SK-N-SH treated with all-trans-retinoic acid at 6 μM for 48 hours (cell line): ENCODE measurements at regions not wholly inside any gene's neighbourhood (a gene's known extent, or its start where the extent isn't known, plus 50 kb on each side); places are given as distances from the start of the nearest gene placed in this dataset.

ENCODE experiments used
- ATAC-seq: fragments of 200-7000 bp; cut with Tn5 transposase; 3 replicates; pipeline ENCODE4 v1.9.1; 2020; ENCODE audit warnings: mild to moderate bottlenecking, moderate library complexity
- ARNTL ChIP-seq: fragments of 450-650 bp; formaldehyde crosslinking; IDR thresholded peaks from 2 replicates; pipeline ENCODE4 v1.5.0; 2020; ENCODE audit warnings: low read depth, mild to moderate bottlenecking, moderate library complexity, borderline replicate concordance
- BACH2 ChIP-seq: fragments of 250-450 bp; sonication (Bioruptor Pico); IDR thresholded peaks from 2 replicates; pipeline ENCODE4 v1.9.0; 2021; ENCODE audit warnings: mild to moderate bottlenecking, borderline replicate concordance
- CSDC2 ChIP-seq: fragments of 250-450 bp; sonication (Bioruptor Pico); IDR thresholded peaks from 2 replicates; pipeline ENCODE4 v1.5.0; 2020; ENCODE audit warnings: mild to moderate bottlenecking, moderate library complexity
- ESRRG ChIP-seq: fragments of 250-450 bp; sonication (Bioruptor Pico); IDR thresholded peaks from 2 replicates; pipeline ENCODE4 v1.6.1; 2021; ENCODE audit warnings: mild to moderate bottlenecking
- GLIS3 ChIP-seq: fragments of 250-450 bp; sonication (Bioruptor Pico); IDR thresholded peaks from 2 replicates; pipeline ENCODE4 v1.5.0; 2020; ENCODE audit warnings: mild to moderate bottlenecking, moderate library complexity
- ISL1 ChIP-seq: fragments of 250-450 bp; sonication (Bioruptor Pico); IDR thresholded peaks from 2 replicates; pipeline ENCODE4 v2.1.2; 2022; ENCODE audit warnings: mild to moderate bottlenecking, moderate library complexity
- OSR1 ChIP-seq: fragments of 250-450 bp; sonication (Bioruptor Pico); IDR thresholded peaks from 2 replicates; pipeline ENCODE4 v1.8.0; 2022; ENCODE audit warnings: moderate library complexity, mild to moderate bottlenecking, inconsistent platforms
- PPARA ChIP-seq: fragments of 250-450 bp; sonication (Bioruptor Pico); IDR thresholded peaks from 2 replicates; pipeline ENCODE4 v1.5.0; 2020; ENCODE audit warnings: mild to moderate bottlenecking, borderline replicate concordance
- RARB ChIP-seq: fragments of 250-450 bp; sonication (Bioruptor Pico); IDR thresholded peaks from 2 replicates; pipeline ENCODE4 v1.8.0; 2021; ENCODE audit warnings: mild to moderate bottlenecking, moderate library complexity
- SNAI2 ChIP-seq: fragments of 250-450 bp; sonication (Bioruptor Pico); IDR thresholded peaks from 2 replicates; pipeline ENCODE4 v1.5.0; 2020; ENCODE audit warnings: mild to moderate bottlenecking, moderate library complexity
- TCF4 ChIP-seq: fragments of 250-450 bp; sonication (Bioruptor Pico); IDR thresholded peaks from 2 replicates; pipeline ENCODE4 v1.8.0; 2021; ENCODE audit warnings: mild to moderate bottlenecking, moderate library complexity, borderline replicate concordance
- TOX ChIP-seq: fragments of 250-450 bp; sonication (Bioruptor Pico); IDR thresholded peaks from 2 replicates; pipeline ENCODE4 v1.8.0; 2021; ENCODE audit warnings: mild to moderate bottlenecking, moderate library complexity, borderline replicate concordance
- ZC3H10 ChIP-seq: fragments of 250-450 bp; sonication (Bioruptor Pico); IDR thresholded peaks from 2 replicates; pipeline ENCODE4 v1.5.1; 2021; ENCODE audit warnings: mild to moderate bottlenecking, moderate library complexity
- ZFP3 ChIP-seq: fragments of 250-450 bp; sonication (Bioruptor Pico); IDR thresholded peaks from 2 replicates; pipeline ENCODE4 v1.5.0; 2020; ENCODE audit warnings: mild to moderate bottlenecking, moderate library complexity
- ZFP30 ChIP-seq: fragments of 450-650 bp; formaldehyde crosslinking; IDR thresholded peaks from 2 replicates; pipeline ENCODE4 v1.5.0; 2022; ENCODE audit warnings: mild to moderate bottlenecking, moderate library complexity
- ZNF565 ChIP-seq: fragments of 450-650 bp; formaldehyde crosslinking; conservative IDR thresholded peaks from 2 replicates; pipeline ENCODE4 v1.5.0; 2020; ENCODE audit warnings: low read depth, mild to moderate bottlenecking, moderate library complexity
- ZNF70 ChIP-seq: fragments of 450-650 bp; formaldehyde crosslinking; IDR thresholded peaks from 2 replicates; pipeline ENCODE4 v1.5.0; 2020; ENCODE audit warnings: mild to moderate bottlenecking, moderate library complexity
- ZNF8 ChIP-seq: fragments of 450-650 bp; formaldehyde crosslinking; IDR thresholded peaks from 2 replicates; pipeline ENCODE4 v1.5.0; 2020; ENCODE audit warnings: mild to moderate bottlenecking, moderate library complexity
- TF ChIP-seq, protein P1 (sequence below): fragments of 250-450 bp; sonication (Bioruptor Pico); IDR thresholded peaks from 2 replicates; pipeline ENCODE4 v1.5.1; 2021; ENCODE audit warnings: mild to moderate bottlenecking, moderate library complexity
- TF ChIP-seq, protein P2 (sequence below): fragments of 250-450 bp; sonication (Bioruptor Pico); IDR thresholded peaks from 2 replicates; pipeline ENCODE4 v1.8.0; 2020; ENCODE audit warnings: mild to moderate bottlenecking, moderate library complexity, borderline replicate concordance
- TF ChIP-seq, protein P3 (sequence below): fragments of 250-450 bp; sonication (Bioruptor Pico); IDR thresholded peaks from 2 replicates; pipeline ENCODE4 v1.8.0; 2021; ENCODE audit warnings: low read depth, mild to moderate bottlenecking, moderate library complexity, borderline replicate concordance
- TF ChIP-seq, protein P4 (sequence below): fragments of 250-450 bp; sonication (Bioruptor Pico); IDR thresholded peaks from 2 replicates; pipeline ENCODE4 v1.5.0; 2020; ENCODE audit warnings: mild to moderate bottlenecking, moderate library complexity

DNA sequence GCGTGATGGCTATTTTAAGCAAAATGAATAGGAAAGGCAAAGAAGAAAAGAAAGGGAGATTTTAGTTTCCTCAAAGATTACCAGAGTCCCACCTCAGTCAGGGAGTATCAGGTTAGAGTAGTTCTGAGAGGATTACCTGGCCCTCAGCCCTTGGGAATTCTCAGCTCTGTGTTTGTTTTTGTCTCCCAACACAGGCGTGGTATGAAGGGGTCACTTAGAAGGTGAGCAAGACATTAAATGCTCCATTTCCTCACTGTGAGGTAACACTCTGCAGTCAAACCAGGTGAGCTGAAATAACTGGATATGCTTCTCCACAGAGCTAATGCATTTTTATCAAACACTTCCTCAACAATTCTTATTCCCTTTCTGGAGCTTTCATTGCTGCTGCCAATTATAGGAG is 232.2 kb downstream of the IKZF2 start:
- no peak for TF ChIP-seq ZNF8 (CRISPR knock-in tag)
- no peak for TF ChIP-seq PPARA (CRISPR knock-in tag)
- TF ChIP-seq ARNTL (CRISPR knock-in tag), result no peak

DNA sequence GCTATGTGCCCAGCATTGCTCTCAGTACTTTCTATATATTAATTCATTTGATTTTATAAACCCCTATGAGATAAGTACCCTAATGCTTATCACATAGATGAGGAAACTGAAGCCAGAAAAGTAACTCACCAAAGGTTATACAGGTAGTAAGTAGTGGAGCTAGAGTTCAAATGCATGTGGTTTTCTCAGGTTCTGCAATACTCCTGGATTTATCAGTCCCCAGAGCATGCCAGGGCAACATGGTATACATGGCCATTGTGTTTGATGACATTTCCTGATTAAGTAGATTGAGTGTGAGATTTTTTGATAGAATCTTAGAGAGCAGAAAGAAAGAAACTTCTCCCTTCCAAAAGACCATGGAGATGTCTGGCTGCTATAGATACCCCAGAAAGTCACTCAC is 233.1 kb downstream of the IKZF2 start:
- TF ChIP-seq ZNF8 (CRISPR knock-in tag) (no peak), CSDC2 (no peak), ZFP3 (CRISPR knock-in tag) (no peak), TCF4 (no peak), SNAI2 (no peak), PPARA (CRISPR knock-in tag) (no peak), RARB (CRISPR knock-in tag) (no peak), OSR1 (CRISPR knock-in tag) (no peak), ARNTL (CRISPR knock-in tag) (no peak), ZFP30 (CRISPR knock-in tag) (no peak)
- TF ChIP-seq, protein P1, sequence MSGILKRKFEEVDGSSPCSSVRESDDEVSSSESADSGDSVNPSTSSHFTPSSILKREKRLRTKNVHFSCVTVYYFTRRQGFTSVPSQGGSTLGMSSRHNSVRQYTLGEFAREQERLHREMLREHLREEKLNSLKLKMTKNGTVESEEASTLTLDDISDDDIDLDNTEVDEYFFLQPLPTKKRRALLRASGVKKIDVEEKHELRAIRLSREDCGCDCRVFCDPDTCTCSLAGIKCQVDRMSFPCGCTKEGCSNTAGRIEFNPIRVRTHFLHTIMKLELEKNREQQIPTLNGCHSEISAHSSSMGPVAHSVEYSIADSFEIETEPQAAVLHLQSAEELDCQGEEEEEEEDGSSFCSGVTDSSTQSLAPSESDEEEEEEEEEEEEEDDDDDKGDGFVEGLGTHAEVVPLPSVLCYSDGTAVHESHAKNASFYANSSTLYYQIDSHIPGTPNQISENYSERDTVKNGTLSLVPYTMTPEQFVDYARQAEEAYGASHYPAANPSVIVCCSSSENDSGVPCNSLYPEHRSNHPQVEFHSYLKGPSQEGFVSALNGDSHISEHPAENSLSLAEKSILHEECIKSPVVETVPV (CRISPR knock-in tag), result no peak
- TF ChIP-seq, protein P2, sequence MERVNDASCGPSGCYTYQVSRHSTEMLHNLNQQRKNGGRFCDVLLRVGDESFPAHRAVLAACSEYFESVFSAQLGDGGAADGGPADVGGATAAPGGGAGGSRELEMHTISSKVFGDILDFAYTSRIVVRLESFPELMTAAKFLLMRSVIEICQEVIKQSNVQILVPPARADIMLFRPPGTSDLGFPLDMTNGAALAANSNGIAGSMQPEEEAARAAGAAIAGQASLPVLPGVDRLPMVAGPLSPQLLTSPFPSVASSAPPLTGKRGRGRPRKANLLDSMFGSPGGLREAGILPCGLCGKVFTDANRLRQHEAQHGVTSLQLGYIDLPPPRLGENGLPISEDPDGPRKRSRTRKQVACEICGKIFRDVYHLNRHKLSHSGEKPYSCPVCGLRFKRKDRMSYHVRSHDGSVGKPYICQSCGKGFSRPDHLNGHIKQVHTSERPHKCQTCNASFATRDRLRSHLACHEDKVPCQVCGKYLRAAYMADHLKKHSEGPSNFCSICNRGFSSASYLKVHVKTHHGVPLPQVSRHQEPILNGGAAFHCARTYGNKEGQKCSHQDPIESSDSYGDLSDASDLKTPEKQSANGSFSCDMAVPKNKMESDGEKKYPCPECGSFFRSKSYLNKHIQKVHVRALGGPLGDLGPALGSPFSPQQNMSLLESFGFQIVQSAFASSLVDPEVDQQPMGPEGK (CRISPR knock-in tag), result no peak
- TF ChIP-seq, all 23 proteins: peak for 0
- no peak for ATAC-seq

More for the DNA sequence above, 232.2 kb downstream of the IKZF2 start:
- no peak for ATAC-seq

DNA sequence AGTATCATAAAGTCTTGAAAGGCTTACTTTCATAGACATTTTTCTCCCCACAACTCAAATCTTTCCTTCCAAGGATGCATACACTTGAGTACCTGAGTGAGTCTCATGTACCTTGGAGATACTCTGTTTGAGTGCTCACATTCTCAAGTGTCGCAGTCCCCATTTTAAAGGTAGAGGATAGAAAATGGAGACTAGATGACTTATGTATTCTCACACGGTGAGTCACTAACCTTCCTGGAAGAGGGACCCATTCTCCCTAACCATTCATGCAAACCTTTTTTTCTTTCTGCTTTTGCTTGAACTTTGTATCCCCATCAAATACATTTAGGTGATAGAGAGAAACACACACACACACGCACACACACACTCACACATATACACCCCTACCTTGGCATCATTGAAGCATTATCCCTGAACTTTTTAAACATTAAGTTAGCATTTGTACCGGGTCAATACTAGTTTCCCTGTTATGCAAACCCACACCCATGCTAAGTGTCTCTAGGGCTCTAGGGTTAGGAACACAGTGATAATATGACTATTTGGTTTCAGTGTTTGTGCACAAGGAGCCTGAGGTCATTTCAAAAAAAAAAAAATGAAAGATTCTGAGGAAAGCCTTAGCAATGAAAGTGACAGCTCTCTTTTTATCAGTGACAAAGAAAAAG is 236.2 kb downstream of the IKZF2 start:
- TF ChIP-seq ISL1 (CRISPR knock-in tag), result no peak
- TF ChIP-seq, all 23 proteins: peak for 0
- ATAC-seq, result no peak

DNA sequence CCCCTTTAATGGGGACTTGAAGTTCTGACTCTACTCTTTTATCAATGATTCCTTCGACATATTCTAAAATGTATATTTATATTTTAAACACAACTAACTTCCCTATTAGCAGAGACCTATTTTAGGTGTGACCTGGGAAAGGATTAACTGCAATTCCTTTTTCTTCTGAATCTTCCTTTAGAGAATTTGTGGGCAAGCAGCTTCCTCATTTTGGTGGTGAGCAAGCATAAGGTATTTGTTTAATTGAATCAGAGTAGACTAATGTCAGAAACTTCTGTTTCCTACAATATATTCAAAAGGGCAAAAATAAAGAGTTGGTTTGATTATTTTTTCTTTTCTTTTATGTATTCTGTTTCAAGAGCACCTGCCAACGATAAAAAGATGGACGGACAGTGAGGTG is 237.0 kb downstream of the IKZF2 start:
- TF ChIP-seq ISL1 (CRISPR knock-in tag) (no peak), BACH2 (no peak), CSDC2 (no peak), ZNF565 (CRISPR knock-in tag) (no peak), ESRRG (CRISPR knock-in tag) (no peak), TCF4 (no peak), ZNF70 (no peak), ARNTL (CRISPR knock-in tag) (no peak), PPARA (CRISPR knock-in tag) (no peak), GLIS3 (CRISPR knock-in tag) (no peak)
- no peak for ATAC-seq

DNA sequence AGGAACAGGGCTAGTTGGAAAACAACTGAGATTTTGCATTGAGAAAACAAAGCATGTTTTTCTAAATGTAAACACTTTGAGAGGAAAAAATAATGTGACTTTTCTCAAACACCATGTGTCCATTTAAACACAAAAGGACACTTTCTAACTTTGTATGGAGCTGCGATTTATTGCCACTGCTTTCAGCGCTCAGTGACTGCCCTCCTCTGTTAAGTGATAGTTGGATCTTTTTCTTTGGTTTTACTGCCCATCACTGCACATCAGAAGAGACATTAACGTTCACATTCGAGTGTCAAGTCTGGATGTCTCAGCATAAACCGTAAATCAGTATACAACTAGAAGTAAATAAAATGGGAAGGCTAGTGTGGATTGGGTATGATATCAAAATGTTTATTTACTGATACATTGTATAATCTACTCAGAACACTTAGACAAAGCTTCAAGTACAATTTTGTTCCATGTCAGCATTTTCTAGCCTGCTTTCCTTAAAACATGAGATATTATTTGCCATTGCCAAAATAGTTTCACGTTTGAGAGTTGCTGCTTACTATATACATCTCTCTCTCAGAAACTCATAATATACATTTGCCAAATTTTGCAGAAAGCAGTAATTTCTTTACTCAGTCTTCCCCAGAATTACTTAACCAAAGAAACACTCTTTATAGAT is 237.6 kb downstream of the IKZF2 start:
- TF ChIP-seq CSDC2 (no peak), ZC3H10 (CRISPR knock-in tag) (no peak), ZFP30 (CRISPR knock-in tag) (no peak), SNAI2 (no peak), OSR1 (CRISPR knock-in tag) (no peak), ESRRG (CRISPR knock-in tag) (no peak), RARB (CRISPR knock-in tag) (no peak), ZNF70 (no peak), TCF4 (no peak), ZFP3 (CRISPR knock-in tag) (no peak), ZNF565 (CRISPR knock-in tag) (no peak), BACH2 (no peak), PPARA (CRISPR knock-in tag) (no peak), ISL1 (CRISPR knock-in tag) (no peak), TOX (CRISPR knock-in tag) (no peak)
- TF ChIP-seq, protein P2 (CRISPR knock-in tag), result no peak
- TF ChIP-seq, protein P3, sequence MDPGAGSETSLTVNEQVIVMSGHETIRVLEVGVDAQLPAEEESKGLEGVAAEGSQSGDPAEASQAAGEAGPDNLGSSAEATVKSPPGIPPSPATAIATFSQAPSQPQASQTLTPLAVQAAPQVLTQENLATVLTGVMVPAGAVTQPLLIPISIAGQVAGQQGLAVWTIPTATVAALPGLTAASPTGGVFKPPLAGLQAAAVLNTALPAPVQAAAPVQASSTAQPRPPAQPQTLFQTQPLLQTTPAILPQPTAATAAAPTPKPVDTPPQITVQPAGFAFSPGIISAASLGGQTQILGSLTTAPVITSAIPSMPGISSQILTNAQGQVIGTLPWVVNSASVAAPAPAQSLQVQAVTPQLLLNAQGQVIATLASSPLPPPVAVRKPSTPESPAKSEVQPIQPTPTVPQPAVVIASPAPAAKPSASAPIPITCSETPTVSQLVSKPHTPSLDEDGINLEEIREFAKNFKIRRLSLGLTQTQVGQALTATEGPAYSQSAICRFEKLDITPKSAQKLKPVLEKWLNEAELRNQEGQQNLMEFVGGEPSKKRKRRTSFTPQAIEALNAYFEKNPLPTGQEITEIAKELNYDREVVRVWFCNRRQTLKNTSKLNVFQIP (CRISPR knock-in tag), result no peak
- TF ChIP-seq, protein P4, sequence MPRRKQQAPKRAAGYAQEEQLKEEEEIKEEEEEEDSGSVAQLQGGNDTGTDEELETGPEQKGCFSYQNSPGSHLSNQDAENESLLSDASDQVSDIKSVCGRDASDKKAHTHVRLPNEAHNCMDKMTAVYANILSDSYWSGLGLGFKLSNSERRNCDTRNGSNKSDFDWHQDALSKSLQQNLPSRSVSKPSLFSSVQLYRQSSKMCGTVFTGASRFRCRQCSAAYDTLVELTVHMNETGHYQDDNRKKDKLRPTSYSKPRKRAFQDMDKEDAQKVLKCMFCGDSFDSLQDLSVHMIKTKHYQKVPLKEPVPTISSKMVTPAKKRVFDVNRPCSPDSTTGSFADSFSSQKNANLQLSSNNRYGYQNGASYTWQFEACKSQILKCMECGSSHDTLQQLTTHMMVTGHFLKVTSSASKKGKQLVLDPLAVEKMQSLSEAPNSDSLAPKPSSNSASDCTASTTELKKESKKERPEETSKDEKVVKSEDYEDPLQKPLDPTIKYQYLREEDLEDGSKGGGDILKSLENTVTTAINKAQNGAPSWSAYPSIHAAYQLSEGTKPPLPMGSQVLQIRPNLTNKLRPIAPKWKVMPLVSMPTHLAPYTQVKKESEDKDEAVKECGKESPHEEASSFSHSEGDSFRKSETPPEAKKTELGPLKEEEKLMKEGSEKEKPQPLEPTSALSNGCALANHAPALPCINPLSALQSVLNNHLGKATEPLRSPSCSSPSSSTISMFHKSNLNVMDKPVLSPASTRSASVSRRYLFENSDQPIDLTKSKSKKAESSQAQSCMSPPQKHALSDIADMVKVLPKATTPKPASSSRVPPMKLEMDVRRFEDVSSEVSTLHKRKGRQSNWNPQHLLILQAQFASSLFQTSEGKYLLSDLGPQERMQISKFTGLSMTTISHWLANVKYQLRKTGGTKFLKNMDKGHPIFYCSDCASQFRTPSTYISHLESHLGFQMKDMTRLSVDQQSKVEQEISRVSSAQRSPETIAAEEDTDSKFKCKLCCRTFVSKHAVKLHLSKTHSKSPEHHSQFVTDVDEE (CRISPR knock-in tag), result no peak
- no peak for ATAC-seq
